8988T (cell line): ENCODE measurements at regions not wholly inside any gene's neighbourhood (a gene's known extent, or its start where the extent isn't known, plus 50 kb on each side); places are given as distances from the start of the nearest gene placed in this dataset.

ENCODE experiments used
- DNase-seq: peaks from one replicate; pipeline ENCODE4 v3.0.0; 2011

GRCh38 chr4:144202081-144202480 is 61.6 kb upstream of the GYPA start:
- DNase-seq: no peak

GRCh38 chr4:144203155-144203554 is 62.6 kb upstream of the GYPA start:
- no peak for DNase-seq

GRCh38 chr4:144204431-144204830 is 63.9 kb upstream of the GYPA start:
- no peak for DNase-seq

DNA sequence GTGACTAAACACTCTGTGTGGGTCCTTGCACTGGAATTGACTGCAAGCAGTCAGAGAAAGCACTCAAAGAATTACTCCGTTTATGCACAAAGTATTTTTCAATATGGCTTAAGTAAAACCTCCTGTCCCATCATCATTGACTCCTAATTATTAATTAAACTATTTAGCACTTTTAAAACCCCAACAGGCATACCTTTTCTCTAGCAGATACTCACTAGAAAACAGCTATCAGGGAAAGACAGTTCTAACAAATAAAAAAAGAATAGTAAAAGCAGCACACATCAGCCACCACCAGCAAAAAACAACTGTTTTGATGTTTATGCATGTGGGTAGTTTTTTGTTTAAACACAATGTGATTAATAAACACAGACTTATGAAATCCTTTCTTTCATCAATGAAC is 66.2 kb upstream of the GYPA start:
- DNase-seq: no peak

GRCh38 chr4:144208074-144208473 is 67.6 kb upstream of the GYPA start:
- DNase-seq: no peak

DNA sequence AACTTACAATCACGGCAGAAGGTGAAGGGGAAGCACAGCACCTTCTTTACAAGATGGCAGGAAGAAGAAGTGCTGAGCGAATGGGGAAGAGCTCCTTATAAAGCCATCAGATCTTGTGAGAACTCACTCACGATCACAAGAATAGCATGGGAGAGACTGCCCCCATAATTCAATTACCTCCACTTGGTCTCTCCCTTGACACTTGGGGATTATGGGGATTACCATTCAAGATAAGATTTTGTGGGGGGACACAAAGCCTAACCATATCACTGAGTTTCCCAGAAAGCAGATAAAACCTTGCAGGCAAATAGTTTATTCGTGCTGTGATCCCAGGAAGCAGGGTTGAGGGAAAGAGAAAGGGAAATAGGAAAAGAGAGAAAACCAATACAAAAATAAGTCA is 69.0 kb upstream of the GYPA start:
- no peak for DNase-seq

DNA sequence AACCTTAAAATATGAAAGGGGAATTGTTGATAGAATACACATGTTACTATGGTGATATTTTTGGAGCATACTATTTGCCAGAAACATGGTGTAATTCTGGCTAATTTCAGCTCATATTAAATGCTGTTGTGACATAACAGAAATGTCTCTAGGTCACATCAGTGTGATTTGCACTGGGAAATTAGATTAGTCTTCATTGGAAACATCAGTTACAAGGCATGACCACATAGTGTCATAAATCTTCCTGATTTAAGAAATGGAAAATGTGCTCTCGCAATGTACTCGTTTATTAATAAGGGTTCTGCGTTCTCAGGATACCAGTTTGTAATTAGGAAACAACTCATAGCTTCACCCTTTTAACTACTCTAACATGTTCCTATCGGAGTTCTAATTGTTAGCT is 72.9 kb upstream of the GYPA start:
- no peak for DNase-seq

DNA sequence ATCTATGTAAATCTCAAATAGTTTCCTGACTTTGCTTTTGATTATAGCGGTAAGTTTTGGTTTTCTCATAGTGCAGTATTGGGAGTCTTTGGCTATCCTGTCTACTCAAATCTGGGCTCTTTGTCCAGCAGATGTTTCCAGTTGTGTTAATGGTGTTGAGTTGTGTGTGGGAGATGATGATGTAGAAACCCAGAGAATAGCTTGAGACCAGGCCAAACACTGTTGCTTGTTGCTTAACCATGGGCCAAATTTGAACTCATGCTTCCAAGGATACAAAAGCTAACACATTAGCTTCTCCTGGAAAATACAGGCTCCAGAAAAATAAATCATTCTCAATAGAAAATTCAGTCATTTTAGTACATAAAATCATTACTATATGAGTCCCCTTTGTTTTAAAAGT is 82.6 kb upstream of the GYPA start:
- no peak for DNase-seq

DNA sequence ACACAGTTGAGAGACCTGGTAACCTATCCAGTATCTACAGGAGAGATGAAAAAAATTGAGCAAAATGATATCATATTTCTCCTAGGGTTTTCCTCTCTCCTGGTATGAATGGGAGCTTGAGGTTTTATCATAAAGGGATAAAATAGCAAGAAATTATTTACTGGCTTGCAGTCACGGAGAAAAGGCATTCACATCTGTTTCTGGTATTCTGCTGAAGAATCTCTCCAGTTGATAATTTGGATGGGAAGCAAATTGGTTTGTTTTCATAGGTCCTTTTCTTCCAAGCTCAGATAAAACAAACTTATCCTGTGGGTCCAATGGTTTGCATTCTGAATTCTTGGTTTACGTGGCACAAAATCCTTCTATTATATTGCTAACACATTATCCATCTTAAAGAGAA is 83.1 kb upstream of the GYPA start:
- no peak for DNase-seq

- no peak for DNase-seq
Observed at GRCh38 chr4:144259285-144259684, 118.8 kb upstream of the GYPA start.

GRCh38 chr4:144267084-144267483 is 126.6 kb upstream of the GYPA start:
- no peak for DNase-seq

GRCh38 chr4:144280688-144281087 is 140.2 kb upstream of the GYPA start:
- DNase-seq: no peak

- DNase-seq: no peak
Observed at GRCh38 chr4:144283526-144283925, 143.0 kb upstream of the GYPA start.

DNA sequence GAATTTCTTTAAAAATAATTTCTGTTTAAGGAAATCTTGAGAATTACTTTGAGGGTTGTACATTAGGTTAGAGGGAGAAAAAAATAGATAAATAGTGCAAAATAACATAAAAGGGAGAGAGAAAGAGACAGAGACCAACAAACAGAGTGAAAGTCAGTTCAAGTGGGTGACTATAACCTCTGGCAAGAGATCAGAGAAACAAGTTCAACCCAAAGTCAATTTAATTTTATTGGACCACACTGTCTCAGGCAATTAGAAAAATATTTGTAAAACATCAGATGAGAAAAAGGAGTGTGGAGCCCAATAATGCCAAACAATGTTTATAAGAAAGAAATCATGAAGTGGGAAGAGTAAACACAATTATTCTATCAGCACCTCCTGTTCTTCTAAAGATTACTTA is 143.5 kb upstream of the GYPA start:
- no peak for DNase-seq

GRCh38 chr4:144288011-144288903 is 147.7 kb upstream of the GYPA start:
- no peak for DNase-seq

DNA sequence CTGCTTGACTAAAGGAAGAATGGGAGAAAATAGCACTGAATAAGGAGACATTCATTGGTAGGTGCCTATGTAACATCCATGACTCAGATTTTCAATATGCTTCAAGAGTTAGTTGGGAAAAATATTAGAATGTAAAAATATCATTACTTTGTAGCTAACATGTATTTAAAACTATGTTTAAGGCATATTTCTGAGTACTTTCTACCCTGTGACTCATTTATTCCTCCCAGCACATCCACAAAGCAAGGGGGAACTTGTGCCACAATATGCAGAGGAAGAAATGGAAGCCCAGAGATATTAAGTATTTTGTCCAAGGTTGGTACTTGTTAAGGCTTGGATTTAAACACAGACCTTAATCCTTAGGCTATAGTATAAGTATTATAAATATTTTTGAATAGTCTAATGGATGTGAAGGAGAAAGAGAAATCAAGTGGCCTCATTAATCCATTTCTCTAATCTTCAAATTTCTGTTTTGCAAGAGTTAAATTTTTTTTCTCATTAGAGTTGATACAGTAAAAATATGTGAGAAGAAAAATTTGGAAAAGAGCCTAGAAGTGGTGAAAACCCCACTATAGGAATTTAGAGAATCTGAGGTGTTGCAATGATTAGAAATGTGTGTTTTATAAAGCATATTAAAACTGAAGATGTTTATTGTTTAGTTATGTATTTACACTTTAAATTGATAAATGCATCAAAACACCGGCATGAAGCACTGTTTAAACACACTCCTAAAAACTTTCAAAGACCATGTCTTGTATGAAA is 149.3 kb upstream of the GYPA start:
- no peak for DNase-seq

DNA sequence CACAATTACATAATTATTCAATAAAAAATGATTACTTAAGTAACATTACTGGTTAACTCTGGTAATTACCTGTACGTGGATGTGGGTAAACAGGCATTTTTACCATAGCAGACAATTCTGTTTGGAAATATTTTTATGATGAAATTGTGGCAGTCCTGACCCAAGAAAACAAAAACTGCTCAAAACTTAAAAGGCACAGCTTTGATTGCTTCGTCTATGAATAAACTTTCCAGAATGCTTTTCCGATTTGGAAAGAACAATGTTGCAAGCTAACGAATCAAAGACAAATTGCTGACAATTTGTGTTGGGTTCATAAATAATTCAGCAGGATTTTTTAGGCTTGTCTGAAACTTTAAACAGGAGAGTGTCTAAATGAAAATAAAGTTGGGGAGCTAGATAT is 150.6 kb upstream of the GYPA start:
- no peak for DNase-seq

GRCh38 chr4:144294211-144294610 is 153.7 kb upstream of the GYPA start:
- DNase-seq: no peak

DNA sequence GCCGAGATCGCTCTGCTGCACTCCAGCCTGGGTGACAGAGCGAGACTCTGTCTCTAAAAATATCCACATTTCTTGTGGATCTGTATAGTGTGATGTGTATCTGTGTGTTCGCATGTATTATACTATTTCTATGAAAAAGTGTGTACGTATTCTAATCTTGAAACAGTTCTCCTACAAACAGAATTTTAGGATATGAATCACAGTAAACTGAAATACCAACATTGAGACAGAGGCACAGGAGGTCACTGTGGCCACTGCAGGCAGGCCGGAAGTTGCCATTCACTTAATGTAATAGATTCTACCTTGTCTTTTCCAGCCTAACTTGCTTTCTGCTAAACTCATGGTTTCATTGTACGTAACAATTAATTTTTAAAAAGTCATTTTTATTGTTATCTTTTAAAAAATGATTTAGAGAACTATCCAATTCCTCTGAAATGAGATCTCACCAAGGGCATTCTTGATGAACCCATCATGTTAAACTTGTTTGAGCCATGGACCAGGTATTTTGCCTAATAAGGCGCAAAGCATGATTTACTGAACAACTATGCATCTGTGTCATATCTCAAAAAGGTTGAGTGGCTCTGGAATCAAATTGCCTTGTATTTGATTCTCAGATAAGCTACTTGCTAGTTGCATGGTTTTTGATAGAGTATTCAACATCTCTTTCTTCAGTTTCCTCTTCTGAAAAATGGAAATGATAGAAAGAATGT is 154.9 kb upstream of the GYPA start:
- DNase-seq: no peak

DNA sequence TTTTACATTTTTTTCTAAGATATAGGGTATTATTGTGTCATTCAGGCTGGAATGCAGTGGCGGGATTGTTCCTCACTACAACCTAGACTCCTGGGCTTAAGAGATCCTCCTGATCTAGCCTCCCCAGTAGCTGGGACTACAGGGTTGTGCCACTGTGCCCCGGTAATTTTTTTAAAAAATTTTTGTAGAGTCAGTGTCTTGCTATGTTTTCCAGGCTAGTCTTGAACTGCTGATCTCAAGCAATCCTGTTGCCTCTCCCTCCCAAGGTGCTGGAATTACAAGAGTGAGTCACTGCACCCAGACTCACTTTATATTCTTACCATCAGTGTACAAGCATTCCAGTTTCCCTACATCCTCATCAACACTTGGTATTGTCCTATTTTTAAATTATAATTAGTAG is 156.4 kb upstream of the GYPA start:
- DNase-seq: no peak

GRCh38 chr4:144298519-144298918 is 158.0 kb upstream of the GYPA start:
- DNase-seq: no peak

DNA sequence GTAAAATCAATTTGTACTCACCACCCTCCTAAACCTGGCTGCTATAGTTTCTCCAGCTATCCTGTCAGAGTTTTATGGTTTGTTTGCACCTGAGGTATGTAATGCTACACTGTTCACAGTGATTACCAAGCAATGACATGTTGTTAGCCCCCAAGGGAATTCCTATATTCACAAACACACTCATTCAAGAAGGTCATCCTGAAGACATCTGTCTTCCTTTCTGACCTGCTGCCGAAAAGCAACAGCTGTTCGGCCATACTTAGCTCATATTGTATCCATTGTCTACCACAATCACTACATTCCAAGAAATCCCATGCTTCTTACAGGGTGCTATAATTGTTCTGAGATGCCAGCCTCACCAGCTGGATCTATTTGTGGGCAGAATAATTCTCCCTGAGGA is 160.1 kb upstream of the GYPA start:
- no peak for DNase-seq

DNA sequence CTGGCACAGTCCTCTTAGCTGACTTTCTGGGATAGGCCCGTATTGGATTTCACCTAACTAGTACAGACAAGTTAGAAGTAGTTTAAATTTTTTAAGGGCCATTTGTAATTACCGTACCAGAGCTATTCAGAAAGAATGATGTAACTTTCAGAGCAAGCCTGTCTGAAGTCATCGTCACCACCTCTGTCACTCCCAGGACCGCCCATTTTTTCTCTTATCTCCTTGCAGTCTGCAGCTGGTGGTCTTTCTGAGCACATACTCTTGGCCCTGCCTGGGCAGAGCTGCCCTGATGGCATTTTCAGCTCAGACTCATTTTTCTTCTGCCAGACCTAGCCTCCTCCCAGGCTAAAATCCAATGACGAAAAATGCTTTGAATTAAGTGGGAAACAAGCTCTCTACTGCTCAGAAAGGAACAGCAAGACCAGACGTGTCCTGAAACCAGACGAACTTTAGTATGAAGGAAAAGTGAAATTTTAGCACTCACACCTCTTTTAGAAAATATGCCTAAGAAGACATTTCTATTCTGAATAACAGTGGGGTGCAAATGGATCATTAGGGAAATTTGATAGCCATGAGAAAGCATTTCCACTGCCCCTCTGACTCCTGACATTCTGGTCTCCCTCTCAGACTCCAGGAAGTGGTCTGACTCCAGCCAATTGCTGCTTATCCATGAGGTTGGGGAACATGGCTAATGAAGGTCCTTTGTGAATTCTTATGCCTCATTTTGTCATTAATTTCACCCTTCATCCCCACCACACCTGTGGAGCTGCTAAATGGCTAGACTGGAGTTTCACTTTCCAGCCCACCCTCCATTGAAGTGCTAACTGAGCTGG is 162.4 kb upstream of the GYPA start:
- no peak for DNase-seq
